ENCODE measurements at regions not wholly inside any gene's neighbourhood (a gene's known extent, or its start where the extent isn't known, plus 50 kb on each side); places are given as distances from the start of the nearest gene placed in this dataset.
"Not testable (repeated sequence)": the region's sequence is repeated elsewhere in the genome, so short reads cannot be mapped to it uniquely, and the experiment has no call there.

GRCh38 chr4:89506866-89507491, 199.4 kb upstream of the GPRIN3 start:
- no peak for DNase-seq (ENCODE audit: low read depth in 1 of 2, low spot score in 1 of 2)

DNA sequence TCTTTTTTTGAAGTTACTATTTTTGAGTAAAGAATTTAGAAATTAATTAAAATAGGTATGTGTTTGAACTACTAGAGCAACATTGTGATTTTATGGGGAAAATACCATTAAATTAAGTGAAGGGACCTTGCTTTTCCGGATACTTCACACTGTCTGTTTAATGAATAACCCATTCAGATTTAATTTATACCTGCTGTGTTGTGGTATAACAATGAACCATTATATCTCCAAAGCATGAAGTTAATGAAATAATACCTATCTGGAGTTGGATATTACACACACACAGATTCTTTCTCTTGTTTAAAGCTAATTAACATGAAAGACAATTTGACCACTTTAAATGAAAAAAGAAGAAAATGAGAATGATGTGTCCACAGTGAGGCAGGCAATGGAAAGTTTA, 195.0 kb upstream of the GPRIN3 start:
- DNase-seq (ENCODE audit: low read depth in 1 of 2, low spot score in 1 of 2) = no peak

GRCh38 chr4:89497517-89498308, 190.1 kb upstream of the GPRIN3 start:
- no peak for DNase-seq (ENCODE audit: low read depth in 1 of 2, low spot score in 1 of 2)

- DNase-seq (ENCODE audit: low read depth in 1 of 2, low spot score in 1 of 2) = no peak
Measured at GRCh38 chr4:89496851-89497250, 189.3 kb upstream of the GPRIN3 start.

DNA sequence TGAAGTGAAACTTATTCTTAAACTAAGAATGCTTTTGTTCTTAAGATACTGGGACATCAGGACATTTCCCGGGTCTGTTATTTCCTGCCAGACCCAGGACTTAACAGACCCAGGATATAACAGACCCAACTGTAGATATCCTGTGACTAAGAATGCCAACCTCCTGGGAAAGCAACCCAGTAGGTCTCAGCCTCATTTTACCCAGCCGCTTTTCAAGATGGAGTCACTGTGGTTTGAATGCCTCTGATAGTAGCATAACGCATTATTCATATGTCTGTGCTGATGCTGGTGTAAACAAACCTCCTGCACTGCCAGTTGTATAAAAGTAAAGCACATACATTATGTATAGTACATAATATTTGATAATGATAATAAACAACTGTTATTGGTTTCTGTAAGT, 185.8 kb upstream of the GPRIN3 start:
- DNase-seq (ENCODE audit: low read depth in 1 of 2, low spot score in 1 of 2) = no peak

- DNase-seq (ENCODE audit: low read depth in 1 of 2, low spot score in 1 of 2) = no peak
Measured at GRCh38 chr4:89492581-89493071, 185.0 kb upstream of the GPRIN3 start.

DNA sequence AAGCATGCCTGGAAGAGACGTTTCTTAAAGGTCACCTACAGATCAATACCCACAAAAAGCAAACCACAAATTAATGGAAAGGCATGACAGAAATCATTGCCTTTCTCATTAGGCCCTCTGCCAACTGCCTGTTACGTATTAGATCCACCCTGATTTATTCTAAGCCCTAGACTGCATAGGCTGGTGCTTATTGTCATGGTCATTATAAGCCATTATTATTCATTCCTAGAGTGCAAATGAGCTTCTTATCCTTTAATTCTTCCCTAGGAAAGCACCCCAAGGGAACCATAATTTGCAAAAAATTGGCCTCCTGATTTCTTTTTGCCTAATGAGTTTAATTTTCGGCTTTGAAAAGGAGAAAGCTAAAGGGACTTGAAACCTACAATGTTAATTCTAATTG, 184.2 kb upstream of the GPRIN3 start:
- no peak for DNase-seq (ENCODE audit: low read depth in 1 of 2, low spot score in 1 of 2)

- not testable (repeated sequence) for DNase-seq (ENCODE audit: low read depth in 1 of 2, low spot score in 1 of 2)
Measured at GRCh38 chr4:89489921-89490431, 182.4 kb upstream of the GPRIN3 start.

GRCh38 chr4:89489338-89489771, 181.8 kb upstream of the GPRIN3 start:
- DNase-seq (ENCODE audit: low read depth in 1 of 2, low spot score in 1 of 2) = no peak

- DNase-seq (ENCODE audit: low read depth in 1 of 2, low spot score in 1 of 2) = no peak
Measured at GRCh38 chr4:89488736-89489135, 181.1 kb upstream of the GPRIN3 start.

DNA sequence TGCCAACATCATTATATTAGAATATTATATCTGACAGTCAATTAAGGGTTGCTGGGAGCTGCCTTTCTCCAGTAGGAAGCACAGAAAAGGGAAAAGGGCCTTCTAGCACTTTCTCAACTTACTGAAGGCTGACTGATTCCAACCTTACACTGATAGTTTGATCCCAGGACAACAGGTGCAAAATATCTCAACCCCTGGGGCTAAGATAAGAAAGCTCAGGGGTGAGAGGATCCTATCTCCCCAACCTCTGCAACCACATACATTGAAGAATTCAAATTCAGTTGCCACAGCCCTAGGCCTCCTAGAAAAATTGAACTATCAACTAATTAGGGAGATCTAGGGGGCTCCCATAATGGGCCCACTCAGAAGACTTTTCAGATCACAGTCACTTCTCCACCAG, 179.1 kb upstream of the GPRIN3 start:
- no peak for DNase-seq (ENCODE audit: low read depth in 1 of 2, low spot score in 1 of 2)

DNA sequence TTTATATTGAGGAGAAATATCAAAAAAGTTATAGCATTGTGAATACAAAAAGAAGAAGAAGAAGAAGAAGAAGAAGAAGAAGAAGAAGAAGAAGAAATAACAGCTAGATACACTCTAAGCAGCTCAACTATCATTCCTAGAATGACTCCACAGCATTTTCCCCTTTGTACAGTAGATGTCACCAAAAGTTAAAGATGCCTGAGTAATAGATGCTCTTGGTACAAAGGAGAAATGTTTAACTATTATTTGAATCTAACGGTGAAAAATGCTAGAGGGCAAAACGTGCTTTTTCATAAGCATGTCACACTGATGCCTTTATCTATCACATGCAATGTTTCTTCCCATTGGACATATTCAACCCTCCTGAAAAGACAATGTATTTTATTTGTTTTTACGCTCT, 178.4 kb upstream of the GPRIN3 start:
- DNase-seq (ENCODE audit: low read depth in 1 of 2, low spot score in 1 of 2) = no peak

GRCh38 chr4:89483833-89484232, 176.2 kb upstream of the GPRIN3 start:
- DNase-seq (ENCODE audit: low read depth in 1 of 2, low spot score in 1 of 2) = no peak

DNA sequence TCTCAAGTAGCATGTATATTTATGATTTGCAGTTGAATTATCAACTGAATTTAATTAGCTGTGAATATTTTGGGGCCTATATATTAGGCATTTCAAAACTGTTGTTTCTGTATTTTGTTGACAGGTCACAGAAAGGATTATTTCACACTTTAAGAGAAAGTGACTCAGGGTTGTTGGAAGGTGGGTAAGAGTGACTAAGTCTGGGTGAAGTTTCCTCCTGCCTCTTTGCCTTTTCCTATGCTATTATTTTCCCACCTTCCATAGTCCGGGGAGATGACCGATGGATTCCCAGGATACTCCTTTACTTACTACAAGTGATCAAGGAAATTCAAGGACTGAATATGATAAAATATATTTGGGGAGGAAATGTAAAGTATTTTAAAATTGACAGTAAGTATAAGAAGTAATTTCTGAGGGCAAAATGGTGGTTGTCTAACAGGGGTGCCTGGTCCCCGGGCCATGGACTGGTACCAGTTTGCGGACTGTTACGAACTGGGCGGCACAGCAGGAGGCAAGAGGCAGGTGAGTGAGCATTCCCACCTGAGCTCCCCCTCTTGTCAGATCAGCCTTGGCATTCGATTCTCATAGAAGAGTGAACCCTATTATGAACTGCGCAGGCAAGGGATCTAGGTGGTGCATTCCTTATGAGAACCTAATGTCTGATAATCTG, 175.5 kb upstream of the GPRIN3 start:
- DNase-seq (ENCODE audit: low read depth in 1 of 2, low spot score in 1 of 2) = no peak

- DNase-seq (ENCODE audit: low read depth in 1 of 2, low spot score in 1 of 2) = no peak
Measured at GRCh38 chr4:89482251-89482650, 174.7 kb upstream of the GPRIN3 start.

DNA sequence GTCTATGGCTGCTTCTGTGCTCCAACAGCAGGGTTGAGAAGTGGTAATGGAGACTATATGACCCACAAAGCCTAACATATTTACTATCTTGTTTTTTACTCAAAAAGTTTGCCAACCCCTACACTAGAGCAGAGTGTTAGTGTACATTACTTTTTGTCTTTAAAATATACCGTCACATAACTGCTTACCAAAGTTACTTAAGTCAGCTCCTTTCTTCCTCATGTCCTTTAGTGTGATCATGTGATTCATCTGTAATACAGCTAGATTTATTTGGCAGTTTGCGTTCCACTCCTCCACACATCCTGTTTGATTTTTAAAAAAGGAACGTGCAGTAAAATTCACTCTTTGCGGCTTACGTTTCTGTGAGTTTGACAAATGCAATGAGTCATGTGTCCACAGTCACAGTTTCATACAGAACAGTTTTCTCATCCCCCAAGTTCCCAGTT, 162.4 kb upstream of the GPRIN3 start:
- DNase-seq (ENCODE audit: low read depth in 1 of 2, low spot score in 1 of 2) = no peak

DNA sequence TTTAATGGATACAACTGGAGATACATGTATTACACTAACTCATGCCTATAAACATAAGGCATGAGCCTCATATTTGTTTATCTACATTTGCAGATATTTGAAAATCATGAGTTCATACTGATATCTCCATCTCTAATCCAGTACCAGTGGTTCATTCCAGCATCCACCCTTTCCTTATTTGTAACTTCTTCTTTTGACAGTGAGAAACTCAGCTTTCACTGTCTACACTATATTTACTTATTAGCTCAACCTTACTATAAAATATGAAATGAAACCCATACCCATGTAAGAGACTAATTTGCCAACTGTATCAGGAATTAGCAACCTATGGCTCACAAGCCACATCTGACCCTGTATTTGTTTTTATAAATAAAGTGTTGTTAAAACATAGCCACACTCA, 161.9 kb upstream of the GPRIN3 start:
- no peak for DNase-seq (ENCODE audit: low read depth in 1 of 2, low spot score in 1 of 2)

DNA sequence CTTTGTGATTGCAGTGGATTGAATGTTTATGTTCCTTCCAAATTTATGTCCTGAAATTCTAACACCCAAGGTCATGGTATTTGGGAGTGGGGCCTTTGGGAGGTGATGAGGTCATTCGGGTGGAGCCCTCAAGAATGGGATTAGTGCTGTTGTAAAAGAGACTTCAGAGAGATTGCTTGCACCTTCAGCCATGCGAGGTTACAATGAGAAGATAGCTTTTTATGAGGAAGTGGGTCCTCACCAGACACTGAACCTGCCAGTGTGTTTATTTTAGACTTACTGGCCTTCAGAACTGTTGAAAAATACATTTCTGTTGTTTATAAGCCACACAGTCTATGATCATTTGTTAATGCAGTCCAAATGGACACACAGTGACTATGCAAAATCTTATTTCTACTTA, 161.0 kb upstream of the GPRIN3 start:
- DNase-seq (ENCODE audit: low read depth in 1 of 2, low spot score in 1 of 2) = no peak

GRCh38 chr4:89463341-89463740, 155.7 kb upstream of the GPRIN3 start:
- no peak for DNase-seq (ENCODE audit: low read depth in 1 of 2, low spot score in 1 of 2)

GRCh38 chr4:89447543-89447942, 139.9 kb upstream of the GPRIN3 start:
- DNase-seq (ENCODE audit: low read depth in 1 of 2, low spot score in 1 of 2) = no peak

GRCh38 chr4:89446193-89446592, 138.6 kb upstream of the GPRIN3 start:
- DNase-seq (ENCODE audit: low read depth in 1 of 2, low spot score in 1 of 2) = no peak

DNA sequence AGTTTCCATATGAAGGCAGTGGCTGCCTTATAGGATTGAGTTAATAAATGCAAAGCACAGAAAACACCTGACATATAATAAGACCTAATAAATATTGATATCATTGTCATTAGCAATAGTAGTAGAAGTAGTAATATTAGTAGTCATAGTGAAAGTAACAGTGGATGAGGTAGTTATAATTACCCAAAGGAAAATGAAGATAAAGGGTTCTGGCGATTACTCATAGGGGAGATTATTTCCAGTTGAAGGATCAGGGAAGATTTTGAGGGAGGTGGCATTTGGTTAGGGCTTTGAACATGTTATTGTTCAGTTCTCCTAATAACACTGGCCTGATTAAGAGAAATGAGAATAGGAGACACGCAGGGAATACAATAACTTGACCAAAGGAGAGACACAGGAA, 131.9 kb upstream of the GPRIN3 start:
- DNase-seq (ENCODE audit: low read depth in 1 of 2, low spot score in 1 of 2) = no peak

Data from stimulated activated CD4-positive, alpha-beta T cell treated with anti-CD3 and anti-CD28 coated beads, Interleukin-15, amount 100 ng/mL, for 1 hour (primary cell).